Neuronal stem cell (in vitro differentiated cells): ENCODE measurements at regions not wholly inside any gene's neighbourhood (a gene's known extent, or its start where the extent isn't known, plus 50 kb on each side); places are given as distances from the start of the nearest gene placed in this dataset.

Source experiments
- DNase-seq: peaks from one replicate; pipeline ENCODE4 v3.0.0-alpha.2; 2013; ENCODE audit warnings: low spot score
- H2AFZ ChIP-seq: one replicate; pipeline ENCODE4 v1.6.1; 2013; ENCODE audit warnings: mild to moderate bottlenecking, low read length, inconsistent platforms
- H2AK5ac ChIP-seq: 2 replicates; pipeline ENCODE4 v1.6.1; 2013; ENCODE audit warnings: low read depth, mild to moderate bottlenecking, inconsistent platforms, low read length, moderate library complexity, mixed read lengths
- H2BK120ac ChIP-seq: 2 replicates; pipeline ENCODE4 v1.6.1; 2013; ENCODE audit warnings: low read depth, mild to moderate bottlenecking, inconsistent platforms, low read length, moderate library complexity, mixed read lengths
- H2BK12ac ChIP-seq: one replicate; pipeline ENCODE4 v1.6.1; 2013; ENCODE audit warnings: low read length, inconsistent platforms
- H2BK15ac ChIP-seq: 2 replicates; pipeline ENCODE4 v1.6.1; 2013; ENCODE audit warnings: mild to moderate bottlenecking, low read length, inconsistent platforms, mixed read lengths
- H2BK5ac ChIP-seq: one replicate; pipeline ENCODE4 v1.6.1; 2013; ENCODE audit warnings: inconsistent platforms, mild to moderate bottlenecking, low read length, moderate library complexity
- H3K14ac ChIP-seq: one replicate; pipeline ENCODE4 v1.6.1; 2013; ENCODE audit warnings: low read length, inconsistent platforms
- H3K18ac ChIP-seq: 2 replicates; pipeline ENCODE4 v1.6.1; 2013; ENCODE audit warnings: low read length, inconsistent platforms
- H3K23ac ChIP-seq: 2 replicates; pipeline ENCODE4 v1.6.1; 2013; ENCODE audit warnings: low read depth, mild to moderate bottlenecking, mixed read lengths, low read length, inconsistent platforms; ENCODE audit not compliant: poor library complexity
- H3K27ac ChIP-seq: replicated peaks from 3 replicates; pipeline ENCODE4 v1.5.1; 2013; ENCODE audit warnings: low read length, inconsistent platforms
- H3K27me3 ChIP-seq, 3 experiments: 2 replicates each; pipeline ENCODE4 v1.6.1; 2013; ENCODE audit warnings: low read length in 3 of 3, mild to moderate bottlenecking in 2 of 3, inconsistent platforms in 1 of 3, low read depth in 1 of 3, mixed read lengths in 1 of 3, moderate library complexity in 1 of 3; ENCODE audit not compliant: control insufficient read depth in 3 of 3, insufficient read depth in 3 of 3
- H3K36me3 ChIP-seq, 2 donors: replicated peaks in 1 of 2; 2 replicates each; pipeline ENCODE4 v1.6.1; 2013; ENCODE audit warnings: low read length in 2 of 2; ENCODE audit not compliant: control insufficient read depth in 2 of 2, insufficient read depth in 2 of 2
- H3K4ac ChIP-seq: 2 replicates; pipeline ENCODE4 v1.6.1; 2013; ENCODE audit warnings: inconsistent platforms, mild to moderate bottlenecking, low read length, moderate library complexity
- H3K4me1 ChIP-seq, 2 donors: 1 replicate in 1 of 2; 2 replicates in 1 of 2; pipeline ENCODE4 v1.6.1; 2013; ENCODE audit warnings: low read length in 2 of 2, low read depth in 1 of 2; ENCODE audit not compliant: control insufficient read depth in 2 of 2, insufficient read depth in 1 of 2
- H3K4me2 ChIP-seq: one replicate; pipeline ENCODE4 v1.6.1; 2013; ENCODE audit warnings: mild to moderate bottlenecking, low read length, inconsistent platforms; ENCODE audit not compliant: insufficient read depth, poor library complexity, severe bottlenecking
- H3K4me3 ChIP-seq, 2 donors: 2 replicates each; pipeline ENCODE4 v1.5.1; 2013; ENCODE audit warnings: low read length in 2 of 2, mild to moderate bottlenecking in 2 of 2, inconsistent platforms in 1 of 2, moderate library complexity in 1 of 2
- H3K79me1 ChIP-seq: one replicate; pipeline ENCODE4 v1.6.1; 2013; ENCODE audit warnings: low read depth, mild to moderate bottlenecking, inconsistent platforms, low read length, moderate library complexity
- H3K9ac ChIP-seq: one replicate; pipeline ENCODE4 v1.6.1; 2013; ENCODE audit warnings: mild to moderate bottlenecking, low read depth, low read length, inconsistent platforms; ENCODE audit not compliant: poor library complexity
- H3K9me3 ChIP-seq, 2 donors: replicated peaks in 1 of 2; 2 replicates each; pipeline versions ENCODE3 to v1.6.1; 2013; ENCODE audit warnings: low read length in 2 of 2, mild to moderate bottlenecking in 2 of 2, inconsistent platforms in 1 of 2, low read depth in 1 of 2, mixed read lengths in 1 of 2, moderate library complexity in 1 of 2; ENCODE audit not compliant: control insufficient read depth in 2 of 2, insufficient read depth in 1 of 2
- H4K8ac ChIP-seq: one replicate; pipeline ENCODE4 v1.6.1; 2013; ENCODE audit warnings: low read depth, mild to moderate bottlenecking, inconsistent platforms, low read length, moderate library complexity
- H4K91ac ChIP-seq: one replicate; pipeline ENCODE4 v1.6.1; 2013; ENCODE audit warnings: low read length, low read depth, mild to moderate bottlenecking, inconsistent platforms; ENCODE audit not compliant: poor library complexity
- WGBS, 2 donors: extraction: QIAGEN DNeasy Blood & Tissue Kit; methylation state at CpG; one replicate each; pipeline ENCODE4 v1.1.7; 2013; ENCODE audit warnings: missing lambda C conversion rate in 2 of 2, mixed read lengths in 1 of 2; ENCODE audit not compliant: insufficient read length in 2 of 2, insufficient replicate concordance in 1 of 2; ENCODE audit errors: extremely low coverage in 2 of 2; 5-methylcytosine and 5-hydroxymethylcytosine counted together

DNA sequence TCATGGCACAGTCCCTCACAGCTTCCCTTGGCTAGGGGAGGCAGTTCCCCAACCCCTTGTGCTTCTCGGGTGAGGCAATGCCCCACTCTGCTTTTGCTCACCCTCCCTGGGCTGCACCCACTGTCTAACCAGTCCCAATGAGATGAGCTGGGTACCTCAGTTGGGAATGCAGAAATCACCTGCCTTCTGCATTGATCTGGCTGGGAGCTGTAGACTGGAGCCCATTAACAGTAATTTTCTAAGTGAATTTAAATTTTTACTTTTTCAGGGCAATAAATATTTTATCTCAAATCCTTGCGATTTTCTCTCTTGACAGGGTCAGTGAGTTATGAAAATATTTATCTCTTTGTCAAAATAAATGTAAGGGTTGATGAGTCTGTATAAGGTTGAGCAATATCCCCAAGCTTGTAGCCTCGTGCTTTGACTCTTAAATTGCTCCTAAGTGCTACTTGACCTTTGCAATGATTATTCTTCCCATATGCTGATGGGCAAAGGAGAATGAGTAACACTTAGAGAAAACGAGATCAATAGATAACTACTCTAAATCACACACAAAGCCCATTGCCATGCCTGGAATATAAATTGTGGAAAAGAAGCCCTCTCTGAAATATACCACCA lies 82.1 kb upstream of the MOCS2 start:
- Histone ChIP-seq H3K27ac (no peak overlapping the region), H3K4me3 (no peak overlapping the region), H3K4ac (no peak overlapping the region), H3K14ac (no peak overlapping the region), H2BK12ac (no peak overlapping the region), H2BK120ac (no peak overlapping the region), H2AK5ac (no peak overlapping the region), H2BK5ac (no peak overlapping the region), H4K8ac (no peak overlapping the region), H2BK15ac (no peak overlapping the region), H3K4me1 (no peaks in the 10 kb centered on the region), H3K27me3 (no peaks in the 10 kb centered on the region), H3K18ac (no peak overlapping the region), H3K9me3 (no peaks in the 10 kb centered on the region), H2AFZ (no peak overlapping the region), H3K9ac (no peak overlapping the region), H3K79me1 (no peaks in the 10 kb centered on the region), H4K91ac (no peak overlapping the region), H3K4me2 (no peak overlapping the region), H3K23ac (no peak overlapping the region), H3K36me3 (no peaks in the 10 kb centered on the region)
- DNase-seq = no peak
- WGBS, 2 donors = no CpG with 5 or more reads among the region's 4 CpGs

DNA sequence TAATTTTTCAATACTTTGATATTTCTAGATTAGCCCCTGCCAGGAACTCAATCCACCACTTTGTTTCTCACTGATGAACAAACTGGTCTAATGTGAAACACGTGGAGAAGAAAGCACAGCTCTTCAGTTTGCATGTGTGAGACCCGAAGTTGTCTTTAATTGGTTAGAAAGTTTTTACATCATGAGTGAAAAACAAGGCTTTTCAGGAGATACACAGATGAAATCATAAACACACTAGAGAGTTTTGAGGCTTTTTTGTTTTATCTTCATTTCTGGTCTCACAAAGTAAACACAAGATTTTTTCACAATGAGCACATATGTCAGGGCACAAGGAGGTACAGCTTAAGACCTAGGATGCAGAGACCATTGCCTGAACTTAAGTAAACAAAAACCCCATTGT lies 84.5 kb upstream of the MOCS2 start:
- Histone ChIP-seq H2BK15ac (no peak overlapping the region), H2BK12ac (no peak overlapping the region), H3K4me3 (no peak overlapping the region), H3K4me1 (no peaks in the 10 kb centered on the region), H3K4ac (no peak overlapping the region), H3K9ac (no peak overlapping the region), H3K9me3 (no peaks in the 10 kb centered on the region), H2AFZ (no peak overlapping the region), H2BK5ac (no peak overlapping the region), H3K23ac (no peak overlapping the region), H4K8ac (no peak overlapping the region), H4K91ac (no peak overlapping the region), H3K36me3 (no peaks in the 10 kb centered on the region), H3K27ac (no peak overlapping the region), H3K79me1 (no peaks in the 10 kb centered on the region), H3K4me2 (no peak overlapping the region), H2BK120ac (no peak overlapping the region), H2AK5ac (no peak overlapping the region), H3K14ac (no peak overlapping the region), H3K18ac (no peak overlapping the region), H3K27me3 (no peaks in the 10 kb centered on the region)
- DNase-seq = no peak
- WGBS, 2 donors = no CpG with 5 or more reads among the region's 2 CpGs

DNA sequence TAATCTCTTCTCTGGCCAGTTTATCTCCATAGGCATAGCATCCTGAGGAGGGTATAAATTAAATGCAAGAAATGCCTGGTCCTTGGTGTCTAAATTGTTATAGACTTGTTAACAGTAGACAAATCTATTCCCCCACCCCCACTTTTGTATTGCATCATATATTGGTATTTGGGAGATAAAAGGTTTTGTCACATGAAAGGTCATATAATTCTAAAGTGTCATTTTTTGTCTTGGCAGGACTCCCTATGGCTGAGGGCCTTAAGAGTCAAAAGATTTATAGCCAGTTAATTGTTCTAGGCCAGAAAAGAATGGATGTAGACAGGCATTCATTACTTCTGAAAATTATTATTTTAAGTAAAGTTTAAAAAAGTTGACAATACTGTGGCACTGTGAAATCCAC lies 90.3 kb upstream of the MOCS2 start:
- no peak overlapping the region for H3K4ac ChIP-seq
- H2BK12ac ChIP-seq = no peak overlapping the region
- H3K18ac ChIP-seq = no peak overlapping the region
- H3K14ac ChIP-seq = no peak overlapping the region
- H4K8ac ChIP-seq = no peak overlapping the region
- no peak overlapping the region for H2BK120ac ChIP-seq
- H3K4me3 ChIP-seq = no peak overlapping the region
- H3K9me3 ChIP-seq = no peaks in the 10 kb centered on the region
- no peaks in the 10 kb centered on the region for H3K27me3 ChIP-seq
- H2BK15ac ChIP-seq = no peak overlapping the region
- H3K36me3 ChIP-seq = no peaks in the 10 kb centered on the region
- no peak overlapping the region for H2AK5ac ChIP-seq
- H3K79me1 ChIP-seq = no peaks in the 10 kb centered on the region
- no peaks in the 10 kb centered on the region for H3K4me1 ChIP-seq
- H3K23ac ChIP-seq = no peak overlapping the region
- no peak overlapping the region for H2BK5ac ChIP-seq
- H4K91ac ChIP-seq = no peak overlapping the region
- H3K27ac ChIP-seq = no peak overlapping the region
- DNase-seq = no peak
- H2AFZ ChIP-seq = no peak overlapping the region
- H3K9ac ChIP-seq = no peak overlapping the region
- H3K4me2 ChIP-seq = no peak overlapping the region

DNA sequence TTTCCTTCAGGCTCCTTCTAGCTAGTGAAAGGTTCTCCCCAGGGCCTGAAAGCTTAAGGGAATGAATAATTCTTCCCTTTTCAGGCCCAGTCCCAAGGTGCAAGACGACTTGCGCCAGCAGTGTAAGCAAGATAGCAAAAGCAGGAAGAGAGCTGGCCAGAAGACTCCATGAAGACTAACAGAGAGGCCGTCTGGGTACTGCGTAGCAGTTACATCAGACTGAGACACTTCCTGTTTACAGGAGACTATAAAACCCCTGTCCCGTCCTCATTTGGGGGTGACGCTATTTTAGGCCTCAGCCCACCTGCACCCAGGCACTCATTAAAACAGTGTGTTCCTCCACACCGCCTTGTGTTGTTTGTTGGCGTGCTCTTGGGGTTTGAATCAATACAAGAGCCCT lies 90.7 kb upstream of the MOCS2 start:
- H2AK5ac ChIP-seq = no peak overlapping the region
- H2AFZ ChIP-seq = no peak overlapping the region
- no peaks in the 10 kb centered on the region for H3K9me3 ChIP-seq
- H2BK15ac ChIP-seq = no peak overlapping the region
- H2BK12ac ChIP-seq = no peak overlapping the region
- H2BK5ac ChIP-seq = no peak overlapping the region
- no peak overlapping the region for H4K8ac ChIP-seq
- no peaks in the 10 kb centered on the region for H3K27me3 ChIP-seq
- no peak for DNase-seq
- H3K79me1 ChIP-seq = no peaks in the 10 kb centered on the region
- no peak overlapping the region for H3K9ac ChIP-seq
- H3K4me3 ChIP-seq = no peak overlapping the region
- H3K18ac ChIP-seq = no peak overlapping the region
- H3K23ac ChIP-seq = no peak overlapping the region
- no peak overlapping the region for H3K14ac ChIP-seq
- no peak overlapping the region for H2BK120ac ChIP-seq
- H3K4me1 ChIP-seq = no peaks in the 10 kb centered on the region
- H3K36me3 ChIP-seq = no peaks in the 10 kb centered on the region
- no peak overlapping the region for H3K4ac ChIP-seq
- WGBS, 2 donors = no CpG with 5 or more reads among the region's 8 CpGs
- no peak overlapping the region for H3K27ac ChIP-seq
- H4K91ac ChIP-seq = no peak overlapping the region
- H3K4me2 ChIP-seq = no peak overlapping the region
